ENCODE measurements at regions not wholly inside any gene's neighbourhood (a gene's known extent, or its start where the extent isn't known, plus 50 kb on each side); places are given as distances from the start of the nearest gene placed in this dataset.
A peak's percentile ranks its signal among the peaks of the same experiment; 100 is the strongest.
"Not testable (repeated sequence)": the region's sequence is repeated elsewhere in the genome, so short reads cannot be mapped to it uniquely, and the experiment has no call there.

GRCh38 chr7:124323597-124323996, 290.7 kb upstream of the TMEM229A start:
- DNase-seq = no peak

GRCh38 chr7:124322561-124322960, 289.7 kb upstream of the TMEM229A start:
- DNase-seq = no peak

- DNase-seq = no peak
Observed at GRCh38 chr7:124318721-124319450, 286.0 kb upstream of the TMEM229A start.

- DNase-seq = peak; percentile 0
Observed at GRCh38 chr7:124310934-124311390, 278.1 kb upstream of the TMEM229A start.

GRCh38 chr7:124308384-124308783, 275.5 kb upstream of the TMEM229A start:
- DNase-seq = no peak

- DNase-seq = no peak
Observed at GRCh38 chr7:124295289-124295688, 262.4 kb upstream of the TMEM229A start.

GRCh38 chr7:124284937-124285336, 252.1 kb upstream of the TMEM229A start:
- DNase-seq = no peak

GRCh38 chr7:124276005-124276622, 243.2 kb upstream of the TMEM229A start:
- DNase-seq = no peak

- DNase-seq = no peak
Observed at GRCh38 chr7:124275411-124275810, 242.5 kb upstream of the TMEM229A start.

GRCh38 chr7:124269774-124270173, 236.9 kb upstream of the TMEM229A start:
- no peak for DNase-seq

- DNase-seq = no peak
Observed at GRCh38 chr7:124267154-124267553, 234.3 kb upstream of the TMEM229A start.

- DNase-seq = peak; percentile 7
Observed at GRCh38 chr7:124263232-124263827, 230.5 kb upstream of the TMEM229A start.

GRCh38 chr7:124261710-124262109, 228.8 kb upstream of the TMEM229A start:
- no peak for DNase-seq

- DNase-seq = no peak
Observed at GRCh38 chr7:124257638-124258308, 224.9 kb upstream of the TMEM229A start.

GRCh38 chr7:124255041-124255655, 222.3 kb upstream of the TMEM229A start:
- no peak for DNase-seq

GRCh38 chr7:124254396-124254795, 221.5 kb upstream of the TMEM229A start:
- no peak for DNase-seq

- DNase-seq = no peak
Observed at GRCh38 chr7:124251636-124252035, 218.8 kb upstream of the TMEM229A start.

- DNase-seq = no peak
Observed at GRCh38 chr7:124250297-124251034, 217.6 kb upstream of the TMEM229A start.

GRCh38 chr7:124247691-124248090, 214.8 kb upstream of the TMEM229A start:
- no peak for DNase-seq

- peak; percentile 12 for DNase-seq
Observed at GRCh38 chr7:124246262-124246863, 213.5 kb upstream of the TMEM229A start.

GRCh38 chr7:124244469-124244868, 211.6 kb upstream of the TMEM229A start:
- not testable (repeated sequence) for DNase-seq

- DNase-seq = no peak
Observed at GRCh38 chr7:124219681-124220080, 186.8 kb upstream of the TMEM229A start.

Data from fibroblast of skin of abdomen (primary cell).